Ovary (tissue), 7 donors: ENCODE measurements at regions not wholly inside any gene's neighbourhood (a gene's known extent, or its start where the extent isn't known, plus 50 kb on each side); places are given as distances from the start of the nearest gene placed in this dataset.

Experiments used
- DNase-seq, 5 donors: peaks; one replicate each; pipeline ENCODE4 v3.0.0-alpha.2; 2019 to 2020
- H3K27ac ChIP-seq, 2 donors: fragments of 200-600 bp; one replicate each; pipeline versions ENCODE4 v1.5.1 to v1.8.0; 2019 to 2022
- H3K27me3 ChIP-seq: fragments of 200-600 bp; one replicate; pipeline ENCODE4 v1.8.0; 2022
- H3K36me3 ChIP-seq: fragments of 200-600 bp; sonication (generic); one replicate; pipeline ENCODE4 v1.5.1; 2019
- H3K4me1 ChIP-seq: one replicate; pipeline ENCODE4 v1.8.1; 2013; ENCODE audit warnings: mild to moderate bottlenecking, moderate library complexity; ENCODE audit not compliant: insufficient read depth
- H3K4me3 ChIP-seq: fragments of 200-600 bp; sonication (generic); one replicate; pipeline ENCODE4 v1.5.1; 2017
- H3K9me3 ChIP-seq, 2 donors: fragments of 200-600 bp in 1 of 2; sonication (generic) in 1 of 2; one replicate each; pipeline versions ENCODE4 v1.5.1 to v1.8.1; 2013 to 2019; ENCODE audit warnings: mild to moderate bottlenecking in 1 of 2, moderate library complexity in 1 of 2
- CTCF ChIP-seq, 3 donors: fragments of 450-650 bp in 2 of 3; fragments of 200-600 bp in 1 of 3; IDR thresholded peaks; one replicate each; pipeline versions ENCODE4 v1.5.1 to v1.8.0; 2016 to 2022; ENCODE audit warnings: antibody characterized with exemption in 3 of 3, mild to moderate bottlenecking in 1 of 3
- EP300 ChIP-seq: sonication (generic); formaldehyde crosslinking; IDR thresholded peaks from one replicate; pipeline ENCODE4 v1.6.1; 2017; ENCODE audit warnings: antibody characterized with exemption
- POLR2A ChIP-seq: fragments of 450-650 bp; IDR thresholded peaks from one replicate; pipeline ENCODE4 v1.6.1; 2017; ENCODE audit warnings: antibody characterized with exemption, mild to moderate bottlenecking, moderate library complexity
- WGBS, 3 donors: extraction: QIAGEN DNeasy Blood & Tissue Kit in 1 of 3; methylation state at CpG; one replicate each; pipeline versions ENCODE4 v1.1.5 to v1.1.7; 2013 to 2017; 5-methylcytosine and 5-hydroxymethylcytosine counted together
- intact Hi-C, 4 donors: fragments of 100-400 bp; cut with DNase I; formaldehyde crosslinking; loops; one replicate each; pipeline versions ENCODE4 v1.11.0 to v1.15.1; 2022 to 2023
- donor health status: DM: no; HTN: no; CAD: no; lungs with moderate emphysema.
- donor health status: DM: no; HTN: no; CAD: no.
- donor health status: Bipolar disorder and iron deficiency.
- donor health status: DM: no; HTN: no; CAD: no.
- donor health status: DM: yes; HTN: yes; CAD: no.

DNA sequence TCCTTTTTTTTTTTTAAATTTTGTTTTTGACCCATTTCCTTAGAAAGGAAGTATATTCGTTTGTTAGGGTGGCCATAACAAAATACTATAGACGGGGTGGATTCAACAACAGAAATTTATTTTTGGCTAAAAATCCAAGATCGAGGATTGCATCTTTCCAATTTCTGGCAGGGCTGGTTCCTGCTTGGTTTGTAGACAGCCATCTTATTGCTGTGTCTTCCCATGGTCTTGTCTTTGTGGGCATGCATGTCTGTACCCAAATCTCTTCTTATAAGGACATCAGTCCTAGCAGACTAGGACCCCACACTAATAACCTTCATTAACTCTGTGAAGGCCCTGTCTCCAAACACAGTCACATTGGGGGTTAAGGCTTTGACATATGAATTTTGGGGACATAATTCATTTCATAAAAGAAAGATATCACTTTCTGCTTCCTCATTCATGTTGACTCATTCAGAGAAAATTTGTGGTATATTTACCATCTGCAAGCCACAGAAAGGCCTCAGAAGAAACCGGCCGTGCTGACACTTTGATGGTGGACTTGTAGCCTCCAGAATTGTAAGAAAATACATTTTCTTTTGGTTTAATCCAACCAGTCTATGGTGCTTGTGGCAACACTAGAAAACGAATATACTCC is 262.1 kb downstream of the LPIN1 start:
- Histone ChIP-seq H3K27ac (no peak overlapping the region), H3K4me3 (no peak overlapping the region), H3K27me3 (no peaks in the 10 kb centered on the region), H3K4me1 (no peaks in the 10 kb centered on the region), H3K36me3 (no peaks in the 10 kb centered on the region), H3K9me3 (no peaks in the 10 kb centered on the region)
- 75 to 82% (median 81%) methylated on average over 6 of the region's 6 CpGs for WGBS, 3 donors
- no peak for DNase-seq
- intact Hi-C loops: no loop called here
- TF ChIP-seq POLR2A (no peak), EP300 (no peak), CTCF (IDR thresholded peaks at IDR 0.05) (no peak)

DNA sequence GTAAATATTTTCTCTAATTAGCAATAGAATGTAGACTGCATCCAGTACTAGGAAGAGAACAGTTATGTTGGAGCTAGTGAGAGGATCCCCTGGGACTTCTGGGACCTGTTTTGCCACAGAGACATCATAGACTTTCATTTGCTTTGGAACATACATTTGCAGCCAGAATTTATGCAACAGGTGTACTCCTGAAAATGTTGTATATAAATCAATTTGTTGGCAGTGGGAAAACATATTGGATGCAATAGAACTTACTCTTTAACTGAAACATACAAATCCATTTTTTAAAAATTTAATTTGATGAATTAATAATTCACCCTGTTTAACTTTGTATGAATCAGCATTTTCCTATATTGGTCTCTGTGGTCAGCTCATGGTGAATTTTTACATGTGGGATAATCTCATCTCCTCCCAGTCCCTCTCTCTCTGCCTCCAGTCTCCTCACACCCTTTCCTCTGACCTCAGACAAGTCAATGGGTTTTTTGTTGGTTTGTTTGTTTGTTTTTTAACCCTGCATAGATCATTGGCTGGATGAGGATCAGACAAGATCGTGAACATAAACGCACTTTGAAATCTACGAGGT is 263.0 kb downstream of the LPIN1 start:
- 78 to 87% (median 87%) methylated on average over 3 of the region's 3 CpGs for WGBS, 3 donors
- DNase-seq: no peak
- Histone ChIP-seq H3K4me1 (no peaks in the 10 kb centered on the region), H3K27me3 (no peaks in the 10 kb centered on the region), H3K27ac (no peak overlapping the region), H3K4me3 (no peak overlapping the region), H3K36me3 (no peaks in the 10 kb centered on the region), H3K9me3 (no peaks in the 10 kb centered on the region)
- intact Hi-C loops: no loop called here
- TF ChIP-seq EP300 (no peak), CTCF (IDR thresholded peaks at IDR 0.05) (no peak), POLR2A (no peak)

GRCh38 chr2:12010059-12010458 is 263.6 kb downstream of the LPIN1 start:
- no peak for TF ChIP-seq EP300
- TF ChIP-seq POLR2A: no peak
- H3K9me3 ChIP-seq: no peaks in the 10 kb centered on the region
- H3K27ac ChIP-seq: no peak overlapping the region
- H3K4me3 ChIP-seq: no peak overlapping the region
- no peak for DNase-seq
- 97 to 99% (median 98%) methylated on average over 1 of the region's 1 CpG for WGBS, 3 donors
- no peaks in the 10 kb centered on the region for H3K4me1 ChIP-seq
- no peaks in the 10 kb centered on the region for H3K27me3 ChIP-seq
- intact Hi-C loops: no loop called here
- H3K36me3 ChIP-seq: no peaks in the 10 kb centered on the region

DNA sequence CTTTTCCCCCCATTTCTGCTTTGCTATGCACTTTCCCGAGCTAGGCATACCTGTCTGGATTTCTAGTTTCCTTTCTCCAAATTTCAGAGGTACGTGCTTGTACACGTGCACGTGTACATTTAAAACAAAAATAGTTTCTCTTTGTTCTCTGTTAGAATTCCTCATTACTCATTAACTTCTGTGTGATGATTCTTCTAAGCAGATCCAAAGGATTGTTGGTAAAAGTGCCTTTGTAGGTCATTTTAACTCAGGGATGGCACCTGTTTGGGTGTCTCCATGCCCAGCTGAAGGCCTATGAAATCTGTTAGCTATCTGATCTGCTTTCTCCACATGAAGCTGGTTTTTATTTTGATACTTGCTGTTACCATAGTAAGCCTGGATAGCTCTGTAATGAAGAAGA is 264.3 kb downstream of the LPIN1 start:
- Histone ChIP-seq H3K4me3 (no peak overlapping the region), H3K36me3 (no peaks in the 10 kb centered on the region), H3K9me3 (no peaks in the 10 kb centered on the region), H3K4me1 (no peaks in the 10 kb centered on the region), H3K27me3 (no peaks in the 10 kb centered on the region), H3K27ac (no peak overlapping the region)
- 66 to 78% (median 73%) methylated on average over 4 of the region's 4 CpGs for WGBS, 3 donors
- DNase-seq: no peak
- TF ChIP-seq CTCF (IDR thresholded peaks at IDR 0.05) (no peak), POLR2A (no peak), EP300 (no peak)
- intact Hi-C loops: no loop called here
